ENCODE measurements at regions not wholly inside any gene's neighbourhood (a gene's known extent, or its start where the extent isn't known, plus 50 kb on each side); places are given as distances from the start of the nearest gene placed in this dataset.

DNA sequence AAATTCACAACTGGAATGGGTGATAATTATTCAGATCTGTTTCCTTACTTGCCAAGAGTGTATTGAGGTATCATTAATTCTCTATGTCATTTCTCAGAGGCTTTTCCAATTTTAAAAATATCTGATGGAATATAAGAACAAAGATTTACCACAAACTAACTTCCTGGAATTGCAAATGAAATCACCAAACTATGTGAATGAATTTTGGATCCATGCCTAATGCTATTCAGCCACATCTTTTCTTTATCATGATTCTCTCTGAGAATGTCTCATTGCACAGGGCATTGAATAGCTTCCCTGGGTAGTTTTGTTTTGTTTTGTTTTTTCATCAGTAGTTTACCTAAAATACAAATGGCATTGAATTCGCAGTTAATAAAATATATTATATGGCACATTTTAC is 146.9 kb upstream of the FBN2 start (continued):
- TF ChIP-seq, protein P1, sequence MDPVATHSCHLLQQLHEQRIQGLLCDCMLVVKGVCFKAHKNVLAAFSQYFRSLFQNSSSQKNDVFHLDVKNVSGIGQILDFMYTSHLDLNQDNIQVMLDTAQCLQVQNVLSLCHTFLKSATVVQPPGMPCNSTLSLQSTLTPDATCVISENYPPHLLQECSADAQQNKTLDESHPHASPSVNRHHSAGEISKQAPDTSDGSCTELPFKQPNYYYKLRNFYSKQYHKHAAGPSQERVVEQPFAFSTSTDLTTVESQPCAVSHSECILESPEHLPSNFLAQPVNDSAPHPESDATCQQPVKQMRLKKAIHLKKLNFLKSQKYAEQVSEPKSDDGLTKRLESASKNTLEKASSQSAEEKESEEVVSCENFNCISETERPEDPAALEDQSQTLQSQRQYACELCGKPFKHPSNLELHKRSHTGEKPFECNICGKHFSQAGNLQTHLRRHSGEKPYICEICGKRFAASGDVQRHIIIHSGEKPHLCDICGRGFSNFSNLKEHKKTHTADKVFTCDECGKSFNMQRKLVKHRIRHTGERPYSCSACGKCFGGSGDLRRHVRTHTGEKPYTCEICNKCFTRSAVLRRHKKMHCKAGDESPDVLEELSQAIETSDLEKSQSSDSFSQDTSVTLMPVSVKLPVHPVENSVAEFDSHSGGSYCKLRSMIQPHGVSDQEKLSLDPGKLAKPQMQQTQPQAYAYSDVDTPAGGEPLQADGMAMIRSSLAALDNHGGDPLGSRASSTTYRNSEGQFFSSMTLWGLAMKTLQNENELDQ (CRISPR knock-in tag; IDR thresholded peaks at IDR 0.05; ENCODE audit: borderline replicate concordance): no peak
- TF ChIP-seq HIVEP1 (CRISPR knock-in tag; IDR thresholded peaks at IDR 0.05): no peak
- TF ChIP-seq SRSF4 (IDR thresholded peaks at IDR 0.05; ENCODE audit: low read depth, low read length, poor library complexity, severe bottlenecking): no peak
- TF ChIP-seq DDIT3 (CRISPR knock-in tag; IDR thresholded peaks at IDR 0.05): no peak
- no peak for TF ChIP-seq HNRNPK (IDR thresholded peaks at IDR 0.05; ENCODE audit: low read depth, low read length, poor library complexity, severe bottlenecking)
- no peak for TF ChIP-seq FOSL2 (CRISPR knock-in tag; IDR thresholded peaks at IDR 0.05)
- no peak for TF ChIP-seq THAP9 (CRISPR knock-in tag; IDR thresholded peaks at IDR 0.05; ENCODE audit: borderline replicate concordance)
- no peak for TF ChIP-seq GTF3A (CRISPR knock-in tag; conservative IDR thresholded peaks at IDR 0.05)

Measured in HepG2 (cell line).